GM12873 (cell line): ENCODE measurements at regions not wholly inside any gene's neighbourhood (a gene's known extent, or its start where the extent isn't known, plus 50 kb on each side); places are given as distances from the start of the nearest gene placed in this dataset.

Source experiments
- CTCF ChIP-seq: IDR thresholded peaks from 2 replicates; pipeline ENCODE4 v1.5.1; 2012; ENCODE audit warnings: low read depth, mild to moderate bottlenecking, moderate library complexity, low read length, control low read depth; ENCODE audit not compliant: insufficient read depth; ENCODE audit errors: missing control alignments

GRCh38 chr9:118236625-118237024 lies 532.4 kb downstream of the TLR4 start:
- TF ChIP-seq CTCF = no peak

- TF ChIP-seq CTCF = no peak
Measured at GRCh38 chr9:118238139-118238538, 533.9 kb downstream of the TLR4 start.

GRCh38 chr9:118252027-118252426 lies 547.8 kb downstream of the TLR4 start:
- no peak for TF ChIP-seq CTCF

GRCh38 chr9:118262191-118262590 lies 558.0 kb downstream of the TLR4 start:
- no peak for TF ChIP-seq CTCF

- no peak for TF ChIP-seq CTCF
Measured at GRCh38 chr9:118263949-118264348, 559.7 kb downstream of the TLR4 start.

- TF ChIP-seq CTCF = no peak
Measured at GRCh38 chr9:118268046-118268445, 563.8 kb downstream of the TLR4 start.

GRCh38 chr9:118269623-118270022 lies 565.4 kb downstream of the TLR4 start:
- TF ChIP-seq CTCF = no peak
